ENCODE measurements at regions not wholly inside any gene's neighbourhood (a gene's known extent, or its start where the extent isn't known, plus 50 kb on each side); places are given as distances from the start of the nearest gene placed in this dataset.

- Mint-ChIP-seq H3K27ac (no peak overlapping the region), H3K4me3 (no peak overlapping the region), H3K27me3 (no peaks in the 10 kb centered on the region), H3K36me3 (ENCODE audit: low read depth) (no peaks in the 10 kb centered on the region), H3K9me3 (peaks cover 10% of the 10 kb centered on the region), H3K4me1 (no peaks in the 10 kb centered on the region)
- CTCF ChIA-PET = no interaction called here
- ATAC-seq (ENCODE audit: low read depth) = no peak
- POLR2A ChIA-PET = no interaction called here
- intact Hi-C loops (cut with micrococcal nuclease) = no loop called here
- DNase-seq = no peak
- TF ChIP-seq CTCF (IDR thresholded peaks at IDR 0.05) = no peak
Measured at GRCh38 chr14:98579140-98579539, 692.9 kb downstream of the BCL11B start.

GRCh38 chr14:98580131-98580678 is 691.8 kb downstream of the BCL11B start:
- ChIA-PET CTCF (no interaction called here), POLR2A (no interaction called here)
- no peak for ATAC-seq (ENCODE audit: low read depth)
- Mint-ChIP-seq H3K27me3 (no peaks in the 10 kb centered on the region), H3K4me1 (no peaks in the 10 kb centered on the region), H3K4me3 (no peak overlapping the region), H3K27ac (no peak overlapping the region), H3K36me3 (ENCODE audit: low read depth) (no peaks in the 10 kb centered on the region), H3K9me3 (peaks cover 6% of the 10 kb centered on the region)
- TF ChIP-seq CTCF (IDR thresholded peaks at IDR 0.05) = no peak
- no peak for DNase-seq
- intact Hi-C loops (cut with micrococcal nuclease) = no loop called here

GRCh38 chr14:98582276-98582675 is 689.7 kb downstream of the BCL11B start:
- Mint-ChIP-seq H3K27me3 (no peaks in the 10 kb centered on the region), H3K27ac (no peak overlapping the region), H3K9me3 (peaks cover 4% of the 10 kb centered on the region), H3K36me3 (ENCODE audit: low read depth) (no peaks in the 10 kb centered on the region), H3K4me1 (no peaks in the 10 kb centered on the region), H3K4me3 (no peak overlapping the region)
- ChIA-PET CTCF (no interaction called here), POLR2A (no interaction called here)
- DNase-seq = no peak
- no peak for TF ChIP-seq CTCF (IDR thresholded peaks at IDR 0.05)
- no peak for ATAC-seq (ENCODE audit: low read depth)
- intact Hi-C loops (cut with micrococcal nuclease) = no loop called here

- TF ChIP-seq CTCF (IDR thresholded peaks at IDR 0.05) = no peak
- ATAC-seq (ENCODE audit: low read depth) (no peak), DNase-seq (no peak)
- CTCF ChIA-PET = no interaction called here
- Mint-ChIP-seq H3K27ac (no peak overlapping the region), H3K27me3 (no peaks in the 10 kb centered on the region), H3K4me3 (no peak overlapping the region), H3K9me3 (peaks cover 11% of the 10 kb centered on the region), H3K4me1 (no peaks in the 10 kb centered on the region), H3K36me3 (ENCODE audit: low read depth) (no peaks in the 10 kb centered on the region)
- intact Hi-C loops (cut with micrococcal nuclease) = no loop called here
- POLR2A ChIA-PET = no interaction called here
Measured at GRCh38 chr14:98591161-98591560, 680.8 kb downstream of the BCL11B start.

- H3K36me3 Mint-ChIP-seq (ENCODE audit: low read depth) = no peaks in the 10 kb centered on the region
- no peak overlapping the region for H3K4me3 Mint-ChIP-seq
- DNase-seq = no peak
Measured at GRCh38 chr14:98592611-98593170, 679.3 kb downstream of the BCL11B start.

More at GRCh38 chr14:98592611-98593170, 679.3 kb downstream of the BCL11B start:
- Mint-ChIP-seq H3K4me1 (no peaks in the 10 kb centered on the region), H3K9me3 (peaks cover 15% of the 10 kb centered on the region), H3K27ac (no peak overlapping the region), H3K27me3 (no peaks in the 10 kb centered on the region)
- ChIA-PET POLR2A (no interaction called here), CTCF (no interaction called here)
- ATAC-seq (ENCODE audit: low read depth) = no peak
- intact Hi-C loops (cut with micrococcal nuclease) = no loop called here
- TF ChIP-seq CTCF (IDR thresholded peaks at IDR 0.05) = no peak

All from activated B cell treated with CpG ODN at 0.5 μM for 24 hours (primary cell).